ENCODE measurements at regions not wholly inside any gene's neighbourhood (a gene's known extent, or its start where the extent isn't known, plus 50 kb on each side); places are given as distances from the start of the nearest gene placed in this dataset.

- no peak for FAIRE-seq
Measured at GRCh38 chr12:78407722-78408121, 456.9 kb upstream of the SYT1 start.

- FAIRE-seq, result no peak
Measured at GRCh38 chr12:78414071-78414470, 450.5 kb upstream of the SYT1 start.

DNA sequence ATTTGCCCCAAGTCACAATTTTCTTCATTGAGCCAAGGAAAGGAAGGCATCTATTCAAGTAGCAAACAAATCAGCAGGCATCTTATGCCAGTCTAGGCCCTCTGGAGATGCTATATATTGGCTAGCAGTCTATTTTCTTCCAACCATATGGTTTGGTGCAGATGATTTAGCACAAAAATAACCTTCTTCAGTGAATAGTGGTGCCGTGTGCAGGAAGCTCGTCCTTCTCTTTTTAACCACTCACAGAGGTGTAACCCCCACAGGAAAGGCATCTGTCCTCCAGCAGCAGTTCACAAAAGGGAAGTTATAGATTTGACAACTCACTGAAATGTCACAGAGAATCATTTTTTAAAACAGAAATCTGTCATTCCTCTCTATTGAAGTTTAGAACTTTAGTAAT lies 445.7 kb upstream of the SYT1 start:
- FAIRE-seq, result no peak

GRCh38 chr12:78419513-78419912 lies 445.1 kb upstream of the SYT1 start:
- no peak for FAIRE-seq

DNA sequence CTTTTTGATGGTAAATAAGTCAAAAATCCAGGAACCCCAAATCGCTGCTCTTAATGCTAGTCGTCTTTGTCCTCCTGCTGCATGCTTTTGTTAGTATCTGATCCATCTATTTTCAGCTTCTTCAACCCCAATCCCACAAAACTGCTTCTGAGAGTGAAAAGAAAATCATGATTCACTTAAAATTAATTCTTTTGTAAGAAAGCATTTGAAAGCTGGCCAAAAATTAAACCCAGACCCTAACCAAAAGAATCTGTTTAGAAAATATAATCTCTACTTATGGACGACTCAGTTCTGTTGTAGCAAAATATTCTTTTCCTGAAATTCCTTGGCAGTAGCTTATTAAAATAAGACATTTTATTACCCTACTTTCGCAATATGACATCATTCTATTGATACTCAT lies 443.6 kb upstream of the SYT1 start:
- no peak for FAIRE-seq

DNA sequence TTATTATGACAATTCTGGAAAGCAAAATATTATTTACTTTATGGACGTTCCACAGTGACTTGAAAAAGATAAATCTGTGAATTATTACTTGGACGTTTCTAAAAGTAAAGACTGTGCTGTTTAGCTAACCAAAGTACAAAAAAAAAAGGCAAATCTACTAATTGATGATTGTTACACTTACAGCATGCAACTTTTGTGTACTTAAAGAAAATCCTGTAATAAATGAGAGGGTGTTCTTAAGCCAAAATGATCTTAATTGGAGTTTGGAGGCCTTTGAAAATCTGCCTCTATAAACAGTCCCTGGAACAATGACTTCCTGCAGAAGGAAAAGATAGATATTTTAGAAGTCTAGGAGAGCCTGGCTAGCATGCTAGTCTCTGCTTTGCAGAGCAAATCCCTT lies 434.0 kb upstream of the SYT1 start:
- no peak for FAIRE-seq

DNA sequence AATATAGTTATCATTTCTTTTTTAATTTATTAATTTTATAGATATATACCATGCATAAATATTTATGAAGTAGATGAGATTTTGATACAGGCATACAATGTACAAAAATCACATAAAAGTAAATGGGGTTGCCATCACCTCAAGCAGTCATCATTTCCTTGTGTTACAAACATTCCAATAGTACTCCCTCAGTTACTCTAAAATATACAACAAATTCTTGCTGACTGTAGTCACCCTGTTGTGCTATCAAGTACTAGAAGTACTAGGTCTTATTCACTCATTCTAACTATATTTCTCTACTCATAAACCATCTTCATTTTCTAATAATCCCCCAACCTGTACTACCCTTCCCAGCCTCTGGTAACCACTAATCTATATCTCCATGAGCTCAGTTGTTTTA lies 432.6 kb upstream of the SYT1 start:
- no peak for FAIRE-seq

GRCh38 chr12:78439666-78440065 lies 424.9 kb upstream of the SYT1 start:
- FAIRE-seq, result no peak

- no peak for FAIRE-seq
Measured at GRCh38 chr12:78441737-78442453, 422.7 kb upstream of the SYT1 start.

DNA sequence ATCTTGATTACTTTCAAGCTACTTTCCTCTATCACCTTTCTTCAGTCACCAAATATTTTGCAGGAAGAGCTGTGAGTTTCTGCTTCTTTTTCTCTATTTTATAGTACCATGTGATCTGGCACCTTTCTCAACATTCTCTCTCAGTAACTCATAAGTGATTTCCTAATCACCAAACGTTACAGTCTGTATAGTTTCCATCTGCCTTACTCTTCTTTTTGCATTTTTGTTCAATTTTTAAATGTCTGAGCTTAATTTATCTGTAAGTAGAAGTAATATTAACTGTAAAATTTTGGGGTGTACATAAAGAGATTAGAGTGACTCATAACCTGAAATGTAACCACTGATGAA lies 422.1 kb upstream of the SYT1 start:
- no peak for FAIRE-seq

GRCh38 chr12:78446555-78446954 lies 418.0 kb upstream of the SYT1 start:
- FAIRE-seq, result no peak

DNA sequence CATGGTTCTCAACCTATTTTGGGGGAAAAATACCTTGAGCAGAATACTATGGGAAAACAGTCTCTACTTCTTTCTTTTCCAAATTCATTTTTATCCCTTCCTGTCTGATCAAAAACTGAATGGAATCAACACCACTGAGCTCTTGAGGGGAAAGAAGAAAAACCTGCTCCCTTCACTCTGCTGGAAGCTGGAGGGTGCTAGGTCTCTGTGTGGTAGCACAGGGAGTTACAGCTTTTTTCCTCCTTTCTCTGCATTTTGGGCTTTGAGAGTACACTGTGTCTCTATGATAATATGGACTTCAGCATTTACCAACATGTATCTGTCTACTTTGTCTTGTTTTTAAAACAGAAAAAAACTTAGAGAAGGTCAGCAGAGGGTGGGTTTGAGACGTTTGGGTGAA lies 417.2 kb upstream of the SYT1 start:
- FAIRE-seq, result no peak

DNA sequence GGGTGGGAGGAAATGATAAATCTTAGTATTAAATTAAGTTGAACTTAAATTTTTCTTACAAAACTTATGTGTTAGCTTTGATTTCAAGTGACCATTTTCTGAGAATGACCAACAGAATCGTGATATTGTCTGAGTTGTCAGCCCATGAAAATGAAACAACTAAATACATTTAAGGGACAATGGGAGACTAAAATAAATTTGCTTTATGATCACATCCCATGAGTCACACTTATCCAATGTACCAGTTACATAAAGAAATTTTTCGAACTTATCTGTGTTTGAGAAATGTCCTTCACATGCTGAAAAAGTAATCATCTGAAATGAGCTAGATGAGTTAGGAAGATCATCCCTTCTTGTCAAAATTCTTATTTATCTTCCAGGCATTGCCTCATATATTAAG lies 415.9 kb upstream of the SYT1 start:
- no peak for FAIRE-seq

GRCh38 chr12:78455991-78456390 lies 408.6 kb upstream of the SYT1 start:
- no peak for FAIRE-seq

DNA sequence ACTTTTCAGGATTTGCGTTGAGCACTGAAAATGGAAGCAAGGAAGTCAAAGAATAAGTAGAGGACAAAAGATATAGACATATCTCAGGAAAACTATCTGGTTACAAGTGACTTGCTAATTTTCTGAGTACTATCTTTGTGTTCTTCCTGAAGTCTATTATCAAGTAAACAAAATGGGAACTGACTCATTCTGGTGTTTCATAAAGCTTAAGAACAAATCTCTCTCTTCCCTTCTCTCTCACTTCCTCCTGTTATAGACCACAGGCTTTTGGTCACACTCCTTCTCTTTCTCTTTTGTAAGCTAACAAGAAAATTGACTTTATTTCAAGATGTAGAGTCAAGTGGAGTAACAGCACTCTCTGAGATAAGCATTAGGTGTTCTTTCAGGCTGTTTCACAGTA lies 406.6 kb upstream of the SYT1 start:
- FAIRE-seq, result no peak

DNA sequence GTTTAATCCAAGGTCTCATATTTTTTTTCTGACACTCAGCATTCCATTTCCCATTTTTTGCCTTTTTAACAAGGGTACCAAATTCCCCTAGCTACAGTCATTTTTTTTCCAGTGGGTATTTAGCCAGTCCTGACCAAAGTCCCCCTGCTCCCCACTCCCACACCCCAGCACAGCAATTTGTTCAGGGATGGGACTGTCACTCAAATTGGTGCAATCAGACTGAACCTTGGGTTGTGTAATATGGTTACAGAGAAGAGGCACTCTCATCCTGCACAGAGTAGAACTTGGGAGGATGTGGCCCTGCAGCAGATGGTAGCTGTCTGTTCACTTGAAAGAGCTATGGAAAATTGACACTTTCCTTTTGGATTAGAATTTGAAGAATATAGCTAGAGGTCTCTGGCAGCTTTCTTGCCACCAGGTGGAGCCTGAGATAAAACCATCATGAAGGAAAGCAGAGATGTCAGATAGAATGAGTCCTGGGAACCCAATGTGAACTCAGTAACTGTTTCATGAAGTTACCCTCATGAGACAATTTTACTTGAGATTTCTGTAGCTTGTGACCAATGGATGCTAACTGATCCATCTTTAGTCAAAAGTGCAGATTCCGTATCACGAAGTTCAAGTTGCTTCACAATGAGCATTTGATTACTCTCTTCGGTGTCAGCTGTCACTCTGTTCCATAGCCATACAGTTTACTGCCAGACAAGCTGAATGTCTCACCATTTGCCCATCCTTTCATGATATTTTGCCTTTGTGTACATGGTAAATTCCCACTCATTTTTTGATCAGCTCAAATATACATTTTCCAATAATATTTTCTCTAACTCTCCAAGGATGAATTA lies 394.0 kb upstream of the SYT1 start:
- no peak for FAIRE-seq

- no peak for FAIRE-seq
Measured at GRCh38 chr12:78473136-78473535, 391.4 kb upstream of the SYT1 start.

GRCh38 chr12:78473561-78473960 lies 391.0 kb upstream of the SYT1 start:
- no peak for FAIRE-seq

DNA sequence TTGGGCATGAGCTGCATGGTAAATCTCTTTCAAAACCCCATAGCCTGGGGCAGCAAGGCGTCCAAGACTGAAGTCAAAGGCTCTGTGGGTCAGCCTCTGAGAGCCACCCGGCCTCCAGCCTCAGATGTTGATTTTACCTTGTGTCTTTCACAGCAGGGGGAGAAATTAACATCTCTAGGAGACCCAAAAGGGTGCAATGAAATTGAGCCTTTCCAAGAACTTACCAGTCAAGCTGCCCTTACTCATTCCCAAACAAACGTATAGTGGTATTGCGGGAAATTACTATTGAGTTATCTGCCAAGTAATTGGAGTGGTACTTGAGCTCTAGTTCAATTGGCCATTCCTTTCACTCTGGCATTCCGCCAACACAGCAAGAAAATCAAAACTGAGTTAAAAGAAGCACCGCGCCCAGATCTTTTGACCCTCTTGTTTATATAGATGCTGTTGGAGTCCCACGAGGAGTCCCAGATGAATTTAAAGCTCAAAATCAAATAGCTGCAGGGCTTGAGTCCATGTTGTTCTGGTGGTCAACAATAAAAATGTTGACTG lies 380.7 kb upstream of the SYT1 start:
- no peak for FAIRE-seq

DNA sequence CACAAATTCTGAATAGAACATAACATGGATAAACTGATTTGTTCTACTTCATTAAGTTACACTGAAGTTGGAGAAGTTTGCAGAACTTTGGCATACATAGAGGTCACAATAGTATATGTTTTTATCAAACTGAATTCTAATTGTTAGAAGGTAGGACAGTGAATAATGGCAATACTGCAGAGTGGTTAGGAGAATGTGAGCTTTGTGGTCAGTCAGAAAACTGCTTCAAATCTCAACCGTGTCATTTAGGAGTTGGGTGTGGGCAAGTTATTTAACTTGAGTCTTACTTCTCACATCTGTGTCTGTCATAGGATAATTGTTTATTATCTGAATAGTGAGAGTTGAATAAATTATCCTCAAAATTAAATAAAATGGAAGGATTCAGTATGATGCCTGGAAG lies 374.6 kb upstream of the SYT1 start:
- FAIRE-seq, result no peak

- FAIRE-seq, result no peak
Measured at GRCh38 chr12:78490861-78491260, 373.7 kb upstream of the SYT1 start.

DNA sequence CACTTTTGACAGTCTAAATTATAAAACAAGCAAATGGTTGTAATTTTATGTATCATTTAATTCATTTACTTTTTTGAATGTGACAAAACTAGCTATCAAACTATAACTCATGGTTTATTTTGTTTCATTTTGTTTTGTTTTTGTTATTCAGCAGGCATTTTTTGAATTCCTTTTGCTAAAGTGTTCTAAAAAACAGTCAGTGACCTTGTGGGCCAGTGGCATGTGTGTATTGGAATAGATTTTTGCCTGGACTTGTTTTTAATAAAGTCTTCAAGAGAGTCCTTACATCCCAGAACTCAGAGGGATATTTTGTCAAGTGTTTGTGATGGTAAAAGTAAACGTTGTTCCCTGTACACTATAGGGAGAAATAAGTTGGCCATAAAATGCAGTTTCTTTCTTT lies 369.7 kb upstream of the SYT1 start:
- FAIRE-seq, result no peak

DNA sequence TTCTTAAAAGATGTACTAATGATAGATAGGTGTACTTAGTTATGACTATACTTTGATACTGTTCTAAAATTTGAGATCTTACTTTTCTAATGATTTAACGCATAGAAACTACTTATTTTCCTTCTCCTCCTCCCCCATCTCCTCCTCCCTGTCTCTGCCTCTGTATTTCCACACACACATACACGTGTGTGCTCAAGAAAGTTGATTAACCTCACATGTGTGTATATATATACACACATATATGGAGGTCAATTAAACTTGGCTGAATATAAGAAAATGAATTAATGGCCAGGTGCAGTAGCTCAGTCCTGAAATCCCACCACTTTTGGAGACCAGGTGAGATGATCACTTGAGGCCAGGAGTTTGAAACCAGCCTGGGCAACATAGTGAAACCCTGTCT lies 362.7 kb upstream of the SYT1 start:
- no peak for FAIRE-seq

DNA sequence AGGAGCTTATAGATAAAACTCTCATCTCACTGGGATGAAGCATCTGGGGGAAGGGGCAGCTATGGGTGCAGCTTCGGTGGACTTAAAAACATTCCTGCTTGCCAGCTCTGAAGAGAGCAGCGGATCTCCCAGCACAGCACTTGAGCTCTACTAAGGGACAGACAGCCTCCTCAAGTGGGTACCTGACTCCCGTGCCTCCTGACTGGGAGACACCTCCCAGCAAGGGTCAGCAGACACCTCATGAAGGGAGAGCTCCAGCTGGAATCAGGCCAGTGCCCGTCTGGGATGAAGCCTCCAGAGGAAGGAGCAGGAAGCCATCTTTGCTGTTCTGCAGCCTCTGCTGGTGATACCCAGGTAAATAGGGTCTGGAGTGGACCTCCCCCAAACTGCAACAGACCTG lies 345.2 kb upstream of the SYT1 start:
- FAIRE-seq, result no peak
